ENCODE measurements at regions not wholly inside any gene's neighbourhood (a gene's known extent, or its start where the extent isn't known, plus 50 kb on each side); places are given as distances from the start of the nearest gene placed in this dataset.

- TF ChIP-seq POLR2A (IDR thresholded peaks at IDR 0.05) (no peak), CTCF (IDR thresholded peaks at IDR 0.05) (no peak)
Measured at GRCh38 chr14:106286697-106287290, 760.4 kb downstream of the TMEM121 start.
